CD14-positive monocyte (primary cell): ENCODE measurements at regions not wholly inside any gene's neighbourhood (a gene's known extent, or its start where the extent isn't known, plus 50 kb on each side); places are given as distances from the start of the nearest gene placed in this dataset.

ENCODE experiments used
- DNase-seq, 3 donors: peaks; one replicate each; pipeline ENCODE4 v3.0.0-alpha.2; 2011 to 2022
- H2AFZ ChIP-seq: 2 replicates; pipeline ENCODE4 v1.6.0; 2012; ENCODE audit warnings: mild to moderate bottlenecking, low read depth, low read length, inconsistent platforms; ENCODE audit not compliant: insufficient read depth, poor library complexity, severe bottlenecking
- H3K27ac ChIP-seq, 2 donors: 1 replicate in 1 of 2; 2 replicates in 1 of 2; pipeline ENCODE4 v1.5.1; 2012 to 2013; ENCODE audit warnings: low read length in 2 of 2, control low read depth in 1 of 2, inconsistent platforms in 1 of 2, low read depth in 1 of 2, mild to moderate bottlenecking in 1 of 2
- H3K27me3 ChIP-seq, 2 donors: one replicate each; pipeline versions ENCODE4 v1.6.0 to v1.6.1; 2011 to 2013; ENCODE audit warnings: low read length in 2 of 2; ENCODE audit not compliant: control insufficient read depth in 2 of 2, insufficient read depth in 2 of 2
- H3K36me3 ChIP-seq, 2 donors: replicated peaks in 1 of 2; 1 replicate in 1 of 2; 2 replicates in 1 of 2; pipeline versions ENCODE4 v1.5.1 to v1.6.1; 2012 to 2013; ENCODE audit warnings: low read length in 2 of 2, control low read depth in 1 of 2, inconsistent platforms in 1 of 2, mild to moderate bottlenecking in 1 of 2; ENCODE audit not compliant: insufficient read depth in 2 of 2, control insufficient read depth in 1 of 2
- H3K4me1 ChIP-seq, 2 donors: 1 replicate in 1 of 2; 2 replicates in 1 of 2; pipeline versions ENCODE4 v1.5.1 to v1.6.1; 2012 to 2013; ENCODE audit warnings: low read length in 2 of 2, control low read depth in 1 of 2, inconsistent platforms in 1 of 2, mild to moderate bottlenecking in 1 of 2, moderate library complexity in 1 of 2; ENCODE audit not compliant: insufficient read depth in 2 of 2, control insufficient read depth in 1 of 2
- H3K4me2 ChIP-seq: replicated peaks from 2 replicates; pipeline ENCODE3; 2012; ENCODE audit warnings: low read length, moderate library complexity, mild to moderate bottlenecking; ENCODE audit not compliant: poor library complexity, severe bottlenecking; ENCODE audit errors: extremely low read depth
- H3K4me3 ChIP-seq, 3 experiments: fragments of 200-600 bp in 1 of 3; sonication (generic) in 1 of 3; replicated peaks in 1 of 3; 1 replicate in 2 of 3; 2 replicates in 1 of 3; pipeline ENCODE4 v1.5.1; 2011 to 2013; ENCODE audit warnings: low read length in 3 of 3, mild to moderate bottlenecking in 3 of 3, control low read depth in 2 of 3, low read depth in 2 of 3, inconsistent platforms in 1 of 3, moderate library complexity in 1 of 3
- H3K79me2 ChIP-seq: 2 replicates; pipeline ENCODE4 v1.6.0; 2012; ENCODE audit warnings: mild to moderate bottlenecking, control low read depth, inconsistent platforms, low read length, moderate library complexity; ENCODE audit not compliant: insufficient read depth
- H3K9ac ChIP-seq: 2 replicates; pipeline ENCODE4 v1.6.0; 2017; ENCODE audit warnings: low read length, mild to moderate bottlenecking; ENCODE audit not compliant: insufficient read depth, poor library complexity, severe bottlenecking
- H3K9me3 ChIP-seq, 2 donors: replicated peaks in 1 of 2; 1 replicate in 1 of 2; 2 replicates in 1 of 2; pipeline versions ENCODE4 v1.5.1 to v1.6.1; 2012 to 2013; ENCODE audit warnings: low read length in 2 of 2, control low read depth in 1 of 2; ENCODE audit not compliant: control insufficient read depth in 1 of 2, insufficient read depth in 1 of 2
- H4K20me1 ChIP-seq: 2 replicates; pipeline ENCODE4 v1.6.0; 2012; ENCODE audit warnings: mild to moderate bottlenecking, low read length, control low read depth, moderate library complexity; ENCODE audit not compliant: insufficient read depth
- H3K27ac Mint-ChIP-seq, 7 donors: one replicate each; pipeline ENCODE4 v1.8.0; 2020; ENCODE audit warnings: mild to moderate bottlenecking in 7 of 7, mixed read lengths in 7 of 7, moderate library complexity in 6 of 7, inconsistent platforms in 2 of 7
- H3K27me3 Mint-ChIP-seq, 3 donors: one replicate each; pipeline ENCODE4 v1.8.0; 2021 to 2022; ENCODE audit warnings: low read depth in 3 of 3, mild to moderate bottlenecking in 3 of 3, mixed read lengths in 3 of 3, moderate library complexity in 3 of 3, inconsistent platforms in 1 of 3
- H3K36me3 Mint-ChIP-seq, 2 donors: one replicate each; pipeline ENCODE4 v1.8.0; 2020; ENCODE audit warnings: mixed read lengths in 2 of 2, inconsistent platforms in 1 of 2, mild to moderate bottlenecking in 1 of 2
- H3K4me1 Mint-ChIP-seq: one replicate; pipeline ENCODE4 v1.8.0; 2020; ENCODE audit warnings: mild to moderate bottlenecking, mixed read lengths
- H3K4me3 Mint-ChIP-seq, 2 donors: one replicate each; pipeline ENCODE4 v1.8.0; 2020; ENCODE audit warnings: mild to moderate bottlenecking in 2 of 2, mixed read lengths in 2 of 2, moderate library complexity in 1 of 2
- H3K9me3 Mint-ChIP-seq, 7 donors: one replicate each; pipeline ENCODE4 v1.8.0; 2020 to 2022; ENCODE audit warnings: mixed read lengths in 7 of 7, mild to moderate bottlenecking in 6 of 7, moderate library complexity in 6 of 7, inconsistent platforms in 2 of 7
- CTCF ChIP-seq: fragments of 200-600 bp; IDR thresholded peaks from one replicate; pipeline ENCODE4 v1.8.0; 2022; ENCODE audit warnings: antibody characterized with exemption, mild to moderate bottlenecking
- WGBS: methylation state at CpG from one replicate; pipeline ENCODE4 v1.1.5; 2013; ENCODE audit warnings: missing lambda C conversion rate; ENCODE audit not compliant: insufficient coverage; 5-methylcytosine and 5-hydroxymethylcytosine counted together
- intact Hi-C, 2 donors: fragments of 100-400 bp; cut with micrococcal nuclease; formaldehyde crosslinking; loops; one replicate each; pipeline versions ENCODE4 v1.15.0 to v1.15.1; 2023

DNA sequence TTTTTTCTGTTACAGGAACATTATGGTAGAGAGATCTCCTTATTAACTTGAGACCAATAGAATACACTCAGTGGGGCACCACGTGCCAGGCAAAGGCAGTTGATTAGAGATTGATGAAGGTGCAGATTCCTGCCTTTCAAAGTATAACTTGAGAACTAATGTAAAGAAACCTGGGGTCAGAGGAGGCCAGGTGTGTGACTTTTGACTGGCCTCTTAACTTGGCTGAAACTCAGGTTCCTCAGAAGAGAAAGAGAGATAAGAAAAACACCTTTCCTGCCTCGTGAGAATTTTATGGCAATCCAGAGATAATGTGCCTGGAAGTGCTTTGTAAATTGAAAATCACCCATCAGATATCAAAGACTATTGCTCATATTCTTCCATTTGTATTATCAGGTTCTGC is 110.7 kb upstream of the GZMB start:
- no peak for TF ChIP-seq CTCF
- WGBS: no CpG with 5 or more reads among the region's 2 CpGs
- no peaks in the 10 kb centered on the region for H3K79me2 ChIP-seq
- H4K20me1 ChIP-seq: no peaks in the 10 kb centered on the region
- no peak overlapping the region for H3K4me2 ChIP-seq
- no peak overlapping the region for H2AFZ ChIP-seq
- Mint-ChIP-seq H3K9me3 (peaks cover 0 to 9% (median 0%) of the 10 kb centered on the region in 7 donors), H3K27ac (no peak overlapping the region), H3K27me3 (peaks cover 0 to 3% (median 3%) of the 10 kb centered on the region in 3 donors), H3K4me1 (no peaks in the 10 kb centered on the region), H3K36me3 (no peaks in the 10 kb centered on the region), H3K4me3 (no peak overlapping the region)
- no peak for DNase-seq
- intact Hi-C loops: no loop called here
- H3K4me1 ChIP-seq: no peaks in the 10 kb centered on the region
- H3K9me3 ChIP-seq: no peaks in the 10 kb centered on the region
- no peaks in the 10 kb centered on the region for H3K27me3 ChIP-seq
- no peak overlapping the region for H3K9ac ChIP-seq
- no peaks in the 10 kb centered on the region for H3K36me3 ChIP-seq
- H3K27ac ChIP-seq: no peak overlapping the region
- no peak overlapping the region for H3K4me3 ChIP-seq

DNA sequence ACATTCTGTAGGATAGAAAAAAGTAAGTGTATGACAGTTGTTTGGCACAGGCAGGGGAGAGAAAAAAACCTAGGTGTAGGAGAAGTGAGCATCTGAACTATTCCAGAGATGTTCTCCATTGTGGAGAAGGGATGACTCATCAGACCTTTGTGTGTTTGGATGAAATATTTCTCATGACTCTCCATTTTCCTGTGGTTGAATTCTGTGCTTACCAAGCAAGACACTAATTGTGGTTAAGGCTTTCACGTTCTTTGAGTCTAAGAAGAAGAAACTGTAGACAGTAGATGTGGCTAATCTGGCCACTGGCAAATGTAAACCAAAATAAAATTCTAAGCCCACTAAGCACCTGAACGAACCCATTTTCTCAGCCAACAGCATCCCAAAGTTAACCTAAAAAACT is 107.9 kb upstream of the GZMB start:
- no peaks in the 10 kb centered on the region for H3K4me1 Mint-ChIP-seq
- no CpG with 5 or more reads among the region's 2 CpGs for WGBS

More for the DNA sequence above, 107.9 kb upstream of the GZMB start:
- TF ChIP-seq CTCF: no peak
- Mint-ChIP-seq H3K9me3 (peaks cover 0 to 3% (median 0%) of the 10 kb centered on the region in 7 donors), H3K27me3 (peaks cover 0 to 3% (median 3%) of the 10 kb centered on the region in 3 donors), H3K36me3 (no peaks in the 10 kb centered on the region), H3K27ac (peak overlapping the region in 1 of 7 donors; percentile 19), H3K4me3 (no peak overlapping the region)
- Histone ChIP-seq H3K27me3 (no peaks in the 10 kb centered on the region), H3K4me1 (no peaks in the 10 kb centered on the region), H3K4me2 (no peak overlapping the region), H4K20me1 (no peaks in the 10 kb centered on the region), H3K4me3 (no peak overlapping the region), H2AFZ (no peak overlapping the region), H3K27ac (no peak overlapping the region), H3K9ac (no peak overlapping the region), H3K9me3 (no peaks in the 10 kb centered on the region), H3K36me3 (no peaks in the 10 kb centered on the region), H3K79me2 (no peaks in the 10 kb centered on the region)
- intact Hi-C loops: no loop called here
- DNase-seq: no peak
